Neural cell (in vitro differentiated cells): ENCODE measurements at regions not wholly inside any gene's neighbourhood (a gene's known extent, or its start where the extent isn't known, plus 50 kb on each side); places are given as distances from the start of the nearest gene placed in this dataset.

Source experiments
- H2AFZ ChIP-seq: fragments of 200-600, 300-800 bp; sonication (generic), shearing (Covaris generic); 2 replicates; pipeline ENCODE4 v1.6.0; 2014; ENCODE audit warnings: low read depth, mild to moderate bottlenecking, antibody characterized with exemption, low read length, moderate library complexity
- H3F3A ChIP-seq: fragments of 200-600 bp; shearing (Covaris generic); 2 replicates; pipeline ENCODE4 v1.6.1; 2016; ENCODE audit warnings: mild to moderate bottlenecking, moderate library complexity, mixed read lengths, antibody characterized with exemption, low read length; ENCODE audit not compliant: insufficient read depth, poor library complexity, severe bottlenecking
- H3K27ac ChIP-seq: fragments of 200-600, 300-800 bp; sonication (generic), shearing (Covaris generic); 2 replicates; pipeline ENCODE4 v1.5.1; 2014; ENCODE audit warnings: mild to moderate bottlenecking, low read length, moderate library complexity
- H3K27me3 ChIP-seq: fragments of 300-800, 200-600 bp; sonication (generic), shearing (Covaris generic); 2 replicates; pipeline ENCODE4 v1.6.0; 2014; ENCODE audit warnings: mild to moderate bottlenecking, low read depth, low read length, moderate library complexity; ENCODE audit not compliant: insufficient read depth
- H3K36me3 ChIP-seq: fragments of 300-800, 200-600 bp; sonication (generic), shearing (Covaris generic); 2 replicates; pipeline ENCODE4 v1.5.1; 2014; ENCODE audit warnings: mild to moderate bottlenecking, antibody characterized with exemption, low read length, moderate library complexity; ENCODE audit not compliant: insufficient read depth
- H3K4me2 ChIP-seq: fragments of 300-800, 200-600 bp; sonication (generic), shearing (Covaris generic); 2 replicates; pipeline ENCODE4 v1.6.0; 2014; ENCODE audit warnings: mild to moderate bottlenecking, low read length
- H3K4me3 ChIP-seq: fragments of 300-800, 200-600 bp; sonication (generic), shearing (Covaris generic); 2 replicates; pipeline ENCODE4 v1.5.1; 2014; ENCODE audit warnings: mild to moderate bottlenecking, low read length, moderate library complexity
- H3K79me2 ChIP-seq: fragments of 200-600 bp; shearing (Covaris generic); replicated peaks from 2 replicates; pipeline ENCODE4 v1.6.0; 2014; ENCODE audit warnings: mild to moderate bottlenecking, low read length, moderate library complexity; ENCODE audit not compliant: insufficient read depth
- H3K9ac ChIP-seq: fragments of 300-800, 200-600 bp; sonication (generic), shearing (Covaris generic); 2 replicates; pipeline ENCODE4 v1.6.1; 2016; ENCODE audit warnings: mild to moderate bottlenecking, low read length, mixed read lengths
- H3K9me2 ChIP-seq: fragments of 200-600 bp; shearing (Covaris generic); 2 replicates; pipeline ENCODE4 v1.6.1; 2016; ENCODE audit warnings: mild to moderate bottlenecking, low read length, mixed read lengths; ENCODE audit not compliant: insufficient read depth
- H3K9me3 ChIP-seq: fragments of 200-600, 300-800 bp; sonication (generic), shearing (Covaris generic); 2 replicates; pipeline ENCODE4 v1.6.1; 2016; ENCODE audit warnings: mild to moderate bottlenecking, mixed run types, low read length, moderate library complexity, mixed read lengths
- H4K20me1 ChIP-seq: fragments of 200-600 bp; shearing (Covaris generic); 2 replicates; pipeline ENCODE4 v1.6.1; 2016; ENCODE audit warnings: mild to moderate bottlenecking, mixed run types; ENCODE audit not compliant: insufficient read depth
- CTCF ChIP-seq: fragments of 450-650 bp; IDR thresholded peaks from 2 replicates; pipeline ENCODE4 v1.5.1; 2014; ENCODE audit warnings: antibody characterized with exemption, mild to moderate bottlenecking, moderate library complexity; ENCODE audit not compliant: poor library complexity, severe bottlenecking
- EP300 ChIP-seq: fragments of 450-650 bp; conservative IDR thresholded peaks from 2 replicates; pipeline ENCODE4 v1.6.1; 2014; ENCODE audit warnings: antibody characterized with exemption, mild to moderate bottlenecking, moderate library complexity; ENCODE audit not compliant: poor library complexity, severe bottlenecking
- EZH2 ChIP-seq: fragments of 200-600, 300-800 bp; shearing (Covaris generic), sonication (generic); IDR thresholded peaks from 2 replicates; pipeline ENCODE4 v1.6.1; 2014; ENCODE audit warnings: antibody characterized with exemption, low read length, borderline replicate concordance, mild to moderate bottlenecking; ENCODE audit not compliant: insufficient read depth, poor library complexity, severe bottlenecking
- MXI1 ChIP-seq: fragments of 450-650 bp; conservative IDR thresholded peaks from 2 replicates; pipeline ENCODE4 v1.6.1; 2014; ENCODE audit warnings: antibody characterized with exemption, mild to moderate bottlenecking; ENCODE audit not compliant: poor library complexity, severe bottlenecking
- POLR2AphosphoS5 ChIP-seq: IDR thresholded peaks from 2 replicates; pipeline ENCODE4 v1.6.1; 2012
- RAD21 ChIP-seq: fragments of 450-650 bp; conservative IDR thresholded peaks from 2 replicates; pipeline ENCODE4 v1.6.1; 2014; ENCODE audit warnings: antibody characterized with exemption, mild to moderate bottlenecking, moderate library complexity
- REST ChIP-seq: IDR thresholded peaks from 2 replicates; pipeline ENCODE4 v1.6.1; 2012; ENCODE audit warnings: borderline replicate concordance
- SMC3 ChIP-seq: fragments of 450-650 bp; conservative IDR thresholded peaks from 2 replicates; pipeline ENCODE4 v1.6.1; 2014; ENCODE audit warnings: antibody characterized with exemption, mild to moderate bottlenecking, moderate library complexity; ENCODE audit not compliant: poor library complexity
- TAF1 ChIP-seq: IDR thresholded peaks from 2 replicates; pipeline ENCODE4 v1.6.1; 2012; ENCODE audit warnings: low read depth

DNA sequence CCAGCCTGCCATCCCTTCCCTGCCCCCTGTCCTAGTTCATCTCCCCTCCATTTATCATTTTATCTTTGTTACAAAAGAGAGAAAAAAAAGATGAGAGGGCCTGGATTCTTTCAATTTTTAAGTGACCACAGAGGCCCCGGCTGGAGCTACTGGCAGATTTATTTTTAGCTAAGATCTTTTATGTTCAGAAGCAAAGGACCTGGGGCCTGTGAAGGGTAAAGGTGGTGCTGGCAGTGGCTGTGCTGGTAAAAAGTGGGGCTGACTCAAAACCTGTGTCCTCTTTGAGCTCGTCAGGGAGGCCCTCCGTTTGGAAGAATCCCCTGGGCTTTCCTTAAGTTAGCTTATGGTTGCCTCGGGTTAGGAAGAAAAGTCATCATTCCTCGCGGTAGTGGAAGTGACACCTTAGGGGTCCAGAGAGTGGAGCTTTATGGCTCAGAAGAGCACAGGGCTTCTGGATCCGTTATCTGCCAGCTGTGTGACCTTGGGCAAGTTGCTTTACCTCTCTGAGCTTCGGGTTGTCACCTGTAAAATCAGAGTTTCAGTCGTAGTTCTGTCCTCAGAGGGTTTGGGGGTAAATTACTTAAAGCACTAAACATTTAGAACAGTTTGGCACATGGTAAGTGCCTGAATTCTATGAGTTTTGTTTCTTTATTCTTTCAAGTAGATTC, 923.8 kb upstream of the EEF2KMT start:
- Histone ChIP-seq H3F3A (no peaks in the 10 kb centered on the region), H3K4me2 (peak overlapping the region; percentile 46), H3K9me3 (no peaks in the 10 kb centered on the region), H2AFZ (no peak overlapping the region), H4K20me1 (no peaks in the 10 kb centered on the region), H3K27ac (no peak overlapping the region), H3K9ac (peak overlapping the region; percentile 94), H3K79me2 (peaks cover 58% of the 10 kb centered on the region), H3K36me3 (peaks cover 12% of the 10 kb centered on the region), H3K4me3 (peak overlapping the region; percentile 95), H3K9me2 (no peaks in the 10 kb centered on the region), H3K27me3 (no peaks in the 10 kb centered on the region)
- TF ChIP-seq REST (no peak), SMC3 (no peak), EZH2 (no peak), EP300 (no peak), RAD21 (no peak), POLR2AphosphoS5 (no peak), TAF1 (no peak), CTCF (no peak), MXI1 (no peak)

DNA sequence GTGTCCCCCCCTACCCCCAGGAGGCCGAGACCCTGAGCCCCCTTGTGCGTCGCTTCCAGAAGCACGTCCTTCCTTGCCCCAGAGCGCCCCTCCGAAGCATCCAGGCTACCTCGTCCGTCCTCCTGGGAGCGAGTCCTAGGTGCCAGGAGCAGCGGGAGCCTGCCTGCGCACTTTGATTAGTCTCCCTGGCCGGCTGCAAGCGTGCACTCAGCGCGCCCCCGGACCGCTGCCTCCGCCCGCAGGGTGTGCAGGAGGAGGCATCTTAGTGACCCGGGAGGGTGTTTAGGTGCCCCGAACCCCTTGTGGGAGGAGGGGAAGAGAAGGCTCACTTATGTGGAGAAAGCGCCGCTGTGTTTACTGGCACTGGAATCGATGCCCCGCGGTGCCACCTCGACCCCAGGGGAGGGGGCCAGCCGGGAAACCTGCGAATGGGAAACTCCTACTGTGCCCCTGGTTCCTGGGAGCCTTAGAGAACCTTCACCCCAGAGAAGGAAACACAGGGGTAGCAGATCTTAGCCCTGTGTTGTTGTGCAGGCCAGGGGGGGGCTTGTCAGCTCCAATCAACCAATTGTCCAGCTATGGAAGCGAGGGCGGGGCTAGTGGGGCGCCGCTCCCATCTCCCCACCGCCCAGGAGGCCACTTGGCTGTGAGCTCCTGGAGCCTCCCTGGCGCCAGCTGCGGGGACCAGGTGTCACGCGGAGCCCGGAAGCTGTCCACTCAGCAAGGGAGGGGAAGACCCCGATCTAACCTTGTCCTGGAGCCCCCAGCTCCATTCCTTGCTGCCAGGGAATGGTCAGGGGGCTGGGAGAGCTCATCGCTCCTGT, 922.8 kb upstream of the EEF2KMT start:
- H4K20me1 ChIP-seq, result no peaks in the 10 kb centered on the region
- H3K27me3 ChIP-seq, result no peaks in the 10 kb centered on the region
- peak overlapping the region; percentile 77 for H3K27ac ChIP-seq

More for the DNA sequence above, 922.8 kb upstream of the EEF2KMT start:
- Histone ChIP-seq H3K9ac (peak overlapping the region; percentile 94), H3F3A (no peaks in the 10 kb centered on the region), H3K79me2 (peaks cover 54% of the 10 kb centered on the region), H3K36me3 (peaks cover 12% of the 10 kb centered on the region), H3K9me2 (no peaks in the 10 kb centered on the region), H3K4me2 (peak overlapping the region; percentile 46), H3K4me3 (peak overlapping the region; percentile 95), H3K9me3 (no peaks in the 10 kb centered on the region), H2AFZ (no peak overlapping the region)
- no peak for TF ChIP-seq RAD21
- no peak for TF ChIP-seq SMC3
- no peak for TF ChIP-seq REST
